ENCODE measurements at regions not wholly inside any gene's neighbourhood (a gene's known extent, or its start where the extent isn't known, plus 50 kb on each side); places are given as distances from the start of the nearest gene placed in this dataset.

DNA sequence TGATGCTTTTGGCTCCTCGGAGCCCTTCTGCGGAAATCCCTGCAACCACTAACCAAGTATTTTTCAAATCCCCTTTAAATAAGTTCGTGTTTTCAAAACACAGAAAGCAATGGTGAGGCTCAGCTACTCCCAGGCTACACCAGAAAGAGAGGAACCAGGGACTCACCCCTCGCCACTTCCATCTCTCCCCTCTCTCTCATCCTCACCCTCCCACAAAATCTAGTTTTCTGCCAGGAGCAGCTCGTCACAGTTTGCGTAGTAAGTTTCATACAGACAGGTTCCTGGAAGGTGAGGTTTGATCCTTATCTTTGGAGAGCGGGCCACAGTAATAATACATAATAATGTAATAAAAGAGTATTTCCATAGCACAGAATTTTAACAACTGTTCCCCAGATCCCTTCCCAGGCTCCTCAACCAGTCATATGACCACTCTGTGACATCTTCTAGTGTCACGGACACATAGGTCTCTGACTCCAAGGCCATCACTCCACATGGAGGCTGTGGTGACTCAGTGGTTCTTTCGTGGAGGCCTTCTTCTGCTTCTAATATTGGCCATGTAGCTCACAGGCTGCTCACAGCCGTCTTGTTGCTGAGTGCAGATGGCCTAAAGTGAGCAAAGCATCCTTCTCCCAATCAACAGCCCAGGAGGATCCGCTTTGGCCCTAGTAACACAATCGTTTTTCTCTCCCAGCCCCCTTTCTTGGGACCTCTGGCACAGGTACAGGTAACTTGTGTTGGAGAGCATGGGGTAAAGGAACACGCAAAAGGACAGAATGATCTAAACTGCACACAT lies 295.7 kb downstream of the CDC5L start:
- TF ChIP-seq CTCF (conservative IDR thresholded peaks at IDR 0.05; ENCODE audit: low read length) (no peak), EZH2phosphoT487 (IDR thresholded peaks at IDR 0.05; ENCODE audit: borderline replicate concordance, low read depth, low read length) (no peak)
